GM12872 (cell line): ENCODE measurements at regions not wholly inside any gene's neighbourhood (a gene's known extent, or its start where the extent isn't known, plus 50 kb on each side); places are given as distances from the start of the nearest gene placed in this dataset.

ENCODE experiments used
- CTCF ChIP-seq: IDR thresholded peaks from 3 replicates; pipeline ENCODE4 v1.5.1; 2011; ENCODE audit warnings: low read depth, mild to moderate bottlenecking, low read length, moderate library complexity; ENCODE audit not compliant: insufficient read depth

DNA sequence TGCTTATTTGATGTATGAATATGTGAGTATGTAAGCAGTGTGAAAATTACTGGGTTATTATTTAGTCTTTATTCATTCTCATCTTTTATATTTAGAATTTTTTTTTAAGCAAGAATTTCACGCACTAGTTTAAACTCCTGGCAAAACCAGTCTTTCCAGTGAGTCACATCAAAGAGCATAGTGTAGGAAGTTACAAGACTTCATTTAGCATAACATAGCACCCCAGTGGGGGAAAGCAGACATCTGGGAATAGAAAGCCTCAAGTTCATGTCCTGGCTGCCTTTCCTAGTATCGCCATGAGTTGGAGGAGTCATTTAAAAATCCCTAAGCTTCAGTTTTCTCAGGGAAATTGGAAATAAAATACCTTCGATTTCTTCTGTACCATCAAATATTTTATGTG, 408.3 kb downstream of the NUP35 start:
- TF ChIP-seq CTCF: no peak

GRCh38 chr2:183533021-183533420, 408.8 kb downstream of the NUP35 start:
- TF ChIP-seq CTCF: no peak

GRCh38 chr2:183536290-183536689, 412.0 kb downstream of the NUP35 start:
- no peak for TF ChIP-seq CTCF

GRCh38 chr2:183536714-183537113, 412.5 kb downstream of the NUP35 start:
- TF ChIP-seq CTCF: no peak

DNA sequence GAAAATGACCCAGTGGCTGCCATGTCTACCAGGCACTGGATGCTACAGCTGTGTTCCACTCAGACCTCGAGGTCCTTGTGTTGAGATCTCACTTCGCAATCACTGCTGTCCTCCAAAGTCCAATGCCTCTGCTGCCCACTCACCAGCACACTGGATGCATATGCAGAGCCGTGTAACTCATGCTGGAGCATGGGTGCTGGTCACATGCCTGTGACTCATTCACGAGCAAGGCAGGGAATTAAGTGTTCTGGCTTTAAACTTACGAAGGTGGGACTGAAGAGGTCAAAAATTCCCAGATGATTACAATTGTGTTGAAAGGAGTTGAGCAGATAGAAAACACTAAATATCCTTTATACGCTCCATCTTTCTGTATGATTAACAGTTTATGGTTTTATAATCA, 417.5 kb downstream of the NUP35 start:
- TF ChIP-seq CTCF: no peak

GRCh38 chr2:183542606-183543005, 418.4 kb downstream of the NUP35 start:
- TF ChIP-seq CTCF: no peak

DNA sequence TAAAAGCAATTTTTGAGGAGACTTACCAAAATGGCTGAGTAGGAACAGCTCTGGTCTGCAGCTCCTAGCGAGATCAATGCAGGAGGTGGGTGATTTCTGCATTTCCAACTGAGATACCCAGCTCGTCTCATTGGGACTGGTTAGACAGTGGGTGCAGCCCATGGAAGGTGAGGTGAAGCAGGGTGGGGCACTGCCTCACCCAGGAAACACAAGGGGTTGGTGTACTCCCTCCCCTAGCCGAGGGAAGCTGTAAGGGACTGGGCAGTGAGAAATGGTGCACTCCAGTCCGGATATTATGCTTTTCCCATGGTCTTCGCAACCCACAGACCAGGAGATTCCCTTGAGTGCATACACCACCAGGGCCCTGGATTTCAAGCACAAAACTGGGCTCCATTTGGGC, 419.0 kb downstream of the NUP35 start:
- no peak for TF ChIP-seq CTCF

- TF ChIP-seq CTCF: no peak
Measured at GRCh38 chr2:183543731-183544130, 419.5 kb downstream of the NUP35 start.
